ENCODE measurements at regions not wholly inside any gene's neighbourhood (a gene's known extent, or its start where the extent isn't known, plus 50 kb on each side); places are given as distances from the start of the nearest gene placed in this dataset.

DNA sequence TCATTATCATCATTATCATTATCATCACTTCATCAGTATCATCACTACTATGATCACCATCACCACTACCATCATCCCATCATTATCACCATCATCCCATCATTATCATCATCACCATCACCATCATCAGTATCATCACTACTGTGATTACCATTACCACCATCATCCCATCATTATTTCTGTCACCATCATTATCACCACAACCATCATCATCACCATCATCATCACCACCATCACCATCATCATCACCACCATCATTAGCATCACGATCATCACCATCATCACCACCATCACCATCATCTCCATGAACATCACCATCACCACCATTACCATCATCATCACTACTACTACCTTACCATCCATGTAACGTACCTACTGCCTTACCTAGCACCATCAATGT lies 368.8 kb downstream of the SEC14L1 start:
- TF ChIP-seq MAFK (conservative IDR thresholded peaks at IDR 0.05 in 1 of 2, IDR thresholded peaks at IDR 0.05 in 1 of 2; ENCODE audit: low read length in 2 of 2) (no peak), TCF7L2 (IDR thresholded peaks at IDR 0.05; ENCODE audit: low read depth, low read length) (no peak), ZNF772 (CRISPR knock-in tag; IDR thresholded peaks at IDR 0.05) (no peak), REST (IDR thresholded peaks at IDR 0.05; ENCODE audit: borderline replicate concordance in 1 of 2, low read depth in 1 of 2, low read length in 2 of 2) (no peak), KLF16 (CRISPR knock-in tag; IDR thresholded peaks at IDR 0.05) (no peak)

Data from HepG2 (cell line).